Right renal cortex interstitium (tissue), 3 donors: ENCODE measurements at regions not wholly inside any gene's neighbourhood (a gene's known extent, or its start where the extent isn't known, plus 50 kb on each side); places are given as distances from the start of the nearest gene placed in this dataset.
"Not testable (repeated sequence)": the region's sequence is repeated elsewhere in the genome, so short reads cannot be mapped to it uniquely, and the experiment has no call there.

ENCODE experiments used
- DNase-seq, 3 donors: peaks; one replicate each; pipeline ENCODE4 v3.0.0-alpha.2; 2013; ENCODE audit warnings: low read depth in 3 of 3, low spot score in 2 of 3

DNA sequence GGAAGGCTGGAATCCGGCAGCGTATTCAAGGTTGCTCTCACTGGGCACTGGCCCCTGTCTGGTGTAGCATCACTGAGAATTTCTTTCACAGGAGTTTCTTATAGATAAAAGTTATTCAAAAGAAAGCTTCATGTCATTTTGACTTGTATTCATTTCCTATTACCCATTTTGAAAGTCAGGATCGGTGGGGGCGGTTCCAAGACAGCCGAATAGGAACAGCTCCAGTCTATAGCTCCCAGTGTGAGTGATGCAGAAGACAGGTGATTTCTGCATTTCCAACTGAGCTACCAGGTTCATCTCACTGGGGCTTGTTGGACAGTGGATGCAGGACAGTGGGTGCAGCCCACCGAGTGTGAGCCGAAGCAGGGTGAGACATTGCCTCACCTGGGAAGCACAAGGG, 51.5 kb upstream of the CDC42EP3 start:
- DNase-seq = not testable (repeated sequence)

DNA sequence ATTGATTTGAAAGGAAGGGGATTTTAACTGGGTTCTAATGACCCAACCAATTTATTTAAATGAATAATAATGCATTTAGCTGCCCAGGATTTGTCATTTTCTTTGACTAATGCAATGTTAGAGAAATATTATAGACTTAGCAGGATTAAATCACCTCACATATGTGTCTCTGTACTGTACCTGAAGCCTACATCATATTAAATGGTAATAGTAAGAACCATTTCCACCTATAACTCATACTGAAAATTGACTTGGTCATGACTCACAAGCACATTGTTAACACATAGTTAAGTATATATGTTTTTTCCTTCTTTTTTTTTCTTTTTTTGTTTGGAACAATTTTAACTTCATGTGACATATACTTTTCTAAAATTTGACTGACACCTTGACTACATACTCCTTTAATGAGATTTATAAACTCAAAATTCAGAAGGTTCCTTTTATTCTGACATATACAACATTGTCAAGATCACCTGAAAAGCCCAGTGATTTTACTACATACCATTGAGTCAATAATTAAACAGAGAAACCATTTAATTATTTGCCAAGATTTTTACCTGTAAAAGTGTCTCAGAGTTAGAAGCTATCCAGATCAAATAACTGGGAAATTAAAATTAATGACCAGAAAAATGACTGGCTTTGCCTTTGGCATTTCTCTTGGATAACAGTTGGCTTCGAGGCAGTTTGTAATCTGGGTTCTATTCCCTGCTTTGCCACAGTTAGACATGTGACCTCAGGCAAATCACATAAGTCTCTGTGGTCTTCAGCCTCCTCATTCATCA, 58.8 kb upstream of the CDC42EP3 start:
- no peak for DNase-seq

DNA sequence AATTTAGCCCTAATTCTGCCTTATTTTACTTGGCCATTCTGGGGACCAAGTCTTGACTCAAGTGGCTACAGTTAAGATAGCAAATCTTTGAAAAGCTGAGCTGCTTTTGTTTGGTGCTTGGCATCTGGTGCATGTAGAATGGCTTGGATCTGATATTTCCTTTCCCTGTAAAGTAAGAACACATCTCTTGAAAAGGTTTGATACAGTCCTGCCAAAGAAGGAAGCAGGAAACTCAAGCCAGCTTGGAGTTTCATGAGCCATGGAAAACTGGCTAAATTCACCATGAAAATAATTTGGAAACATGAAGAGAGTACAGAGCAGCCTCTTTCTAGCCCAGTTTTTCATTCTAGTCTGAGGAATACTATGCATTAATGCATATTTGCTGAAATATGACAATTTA, 61.0 kb upstream of the CDC42EP3 start:
- DNase-seq = not testable (repeated sequence)

DNA sequence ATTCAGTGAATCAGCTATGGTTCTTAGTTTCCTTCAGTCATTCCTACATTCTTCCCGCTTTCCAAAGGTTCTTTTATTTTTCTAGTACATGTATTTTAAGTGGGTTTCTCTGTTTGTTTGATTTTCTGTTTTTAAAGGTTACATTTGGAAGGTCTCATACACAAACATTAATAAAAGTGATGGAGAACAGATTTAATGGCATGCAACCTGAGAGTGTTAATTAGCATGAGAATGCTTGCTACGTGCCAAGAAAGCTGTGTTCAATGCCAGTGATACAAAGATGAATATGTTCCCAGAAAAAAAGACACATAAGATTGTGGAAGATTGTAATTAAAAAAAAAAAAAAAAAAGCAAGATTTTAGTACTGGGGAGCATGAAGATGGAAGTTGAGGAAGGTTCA, 61.8 kb upstream of the CDC42EP3 start:
- DNase-seq = no peak

GRCh38 chr2:37733955-37734354, 62.5 kb upstream of the CDC42EP3 start:
- DNase-seq = not testable (repeated sequence)

GRCh38 chr2:37734891-37735523, 63.6 kb upstream of the CDC42EP3 start:
- DNase-seq = not testable (repeated sequence)

DNA sequence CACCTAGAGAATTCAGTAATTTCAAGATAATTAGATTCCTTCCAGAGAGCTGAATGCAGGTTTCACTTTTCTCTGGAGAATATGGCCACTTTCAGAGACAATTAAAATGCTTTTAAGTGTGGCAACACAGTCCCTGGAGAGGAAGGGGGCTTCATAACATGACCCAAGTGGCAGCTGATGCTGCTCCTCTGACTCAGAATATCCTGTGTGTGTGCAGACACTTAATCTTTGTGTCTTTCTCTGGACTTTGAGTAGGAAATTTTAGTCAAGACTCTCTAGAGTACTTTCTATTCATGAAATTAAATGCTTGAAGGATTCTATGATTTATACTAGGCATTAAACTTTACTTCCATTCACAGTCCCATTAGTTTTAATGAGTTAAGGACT, 64.1 kb upstream of the CDC42EP3 start:
- not testable (repeated sequence) for DNase-seq

DNA sequence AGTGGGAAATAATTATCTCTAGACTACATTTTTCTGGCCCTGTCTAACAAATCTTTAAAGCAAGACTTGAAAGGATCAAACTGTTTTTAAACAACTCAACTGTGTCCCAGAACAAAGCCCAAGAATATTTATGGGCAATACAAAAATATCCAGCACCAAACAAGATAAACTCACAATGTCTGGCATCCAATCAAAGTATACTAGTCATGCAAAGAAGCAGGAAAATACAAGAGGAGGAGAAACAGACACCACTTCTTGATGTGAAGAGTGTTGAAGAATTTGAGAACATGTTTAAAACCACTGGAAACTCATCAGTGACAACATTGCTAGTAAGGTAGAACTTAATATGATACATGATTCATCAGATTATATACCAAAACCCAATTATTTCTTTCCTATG, 66.1 kb upstream of the CDC42EP3 start:
- no peak for DNase-seq

GRCh38 chr2:37738266-37738885, 66.9 kb upstream of the CDC42EP3 start:
- no peak for DNase-seq

GRCh38 chr2:37739153-37739552, 67.7 kb upstream of the CDC42EP3 start:
- DNase-seq = no peak

- no peak for DNase-seq
Observed at GRCh38 chr2:37740164-37740739, 68.8 kb upstream of the CDC42EP3 start.

- DNase-seq = no peak
Observed at GRCh38 chr2:37742286-37742685, 70.8 kb upstream of the CDC42EP3 start.

- no peak for DNase-seq
Observed at GRCh38 chr2:37744010-37744409, 72.6 kb upstream of the CDC42EP3 start.

GRCh38 chr2:37744961-37745360, 73.5 kb upstream of the CDC42EP3 start:
- DNase-seq = not testable (repeated sequence)

DNA sequence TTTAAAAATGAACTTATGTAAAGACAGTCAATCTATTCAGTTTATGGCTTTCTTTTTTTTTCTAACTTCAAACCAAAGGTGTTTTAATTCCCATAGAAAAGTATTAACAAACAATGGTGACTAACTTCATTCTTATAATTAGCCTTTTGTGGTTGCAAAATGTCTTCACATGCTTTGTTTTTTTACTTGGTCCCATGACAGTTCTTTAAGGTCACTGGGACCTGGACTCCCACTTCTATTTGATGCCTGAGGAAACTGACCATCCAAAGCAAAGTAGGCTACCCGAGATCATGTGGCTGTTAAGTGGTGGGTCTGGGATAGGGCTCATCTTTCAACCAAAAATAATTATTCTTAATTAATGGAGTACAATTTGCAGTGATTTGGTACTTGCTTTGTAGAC, 74.6 kb upstream of the CDC42EP3 start:
- not testable (repeated sequence) for DNase-seq

DNA sequence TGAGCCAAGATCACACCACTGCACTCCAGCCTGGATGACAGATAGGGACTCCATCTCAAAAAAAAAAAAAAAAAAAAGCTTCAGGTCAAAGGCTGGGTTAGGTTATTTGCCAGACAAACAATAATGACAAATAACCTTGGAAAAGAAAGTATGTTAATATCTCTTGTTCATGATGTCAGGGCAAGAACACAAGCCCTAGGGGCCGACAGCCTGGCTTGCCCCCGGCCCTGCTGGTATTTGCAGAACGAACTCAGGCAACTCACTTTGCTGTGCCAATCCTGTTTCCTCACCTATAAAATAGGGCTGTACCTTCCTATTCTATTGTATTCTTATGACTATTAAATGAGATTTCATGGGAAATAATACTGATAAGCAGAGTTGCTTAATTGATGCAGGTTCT, 75.4 kb upstream of the CDC42EP3 start:
- DNase-seq = no peak

GRCh38 chr2:37748541-37748940, 77.1 kb upstream of the CDC42EP3 start:
- DNase-seq = no peak

GRCh38 chr2:37750286-37750685, 78.8 kb upstream of the CDC42EP3 start:
- not testable (repeated sequence) for DNase-seq

DNA sequence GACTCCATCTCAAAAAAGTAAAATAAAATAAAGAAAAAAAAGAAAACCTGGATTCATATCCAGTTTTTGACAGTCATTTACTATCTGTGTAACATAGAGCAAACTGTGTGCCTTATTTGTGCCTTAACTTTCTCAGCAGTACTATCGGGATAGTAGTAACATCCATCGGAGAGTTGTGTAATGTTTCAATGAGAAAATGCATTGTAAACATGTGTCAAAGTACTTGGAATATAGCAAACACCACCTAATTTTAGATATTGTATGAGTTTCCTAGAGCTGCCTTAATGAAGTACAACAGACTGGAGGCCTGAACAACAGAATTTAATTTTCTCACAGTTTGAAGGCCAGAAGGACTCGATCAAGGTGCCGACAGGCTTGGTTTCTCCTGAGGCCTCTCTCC, 81.3 kb upstream of the CDC42EP3 start:
- no peak for DNase-seq

GRCh38 chr2:37753758-37754157, 82.3 kb upstream of the CDC42EP3 start:
- no peak for DNase-seq

DNA sequence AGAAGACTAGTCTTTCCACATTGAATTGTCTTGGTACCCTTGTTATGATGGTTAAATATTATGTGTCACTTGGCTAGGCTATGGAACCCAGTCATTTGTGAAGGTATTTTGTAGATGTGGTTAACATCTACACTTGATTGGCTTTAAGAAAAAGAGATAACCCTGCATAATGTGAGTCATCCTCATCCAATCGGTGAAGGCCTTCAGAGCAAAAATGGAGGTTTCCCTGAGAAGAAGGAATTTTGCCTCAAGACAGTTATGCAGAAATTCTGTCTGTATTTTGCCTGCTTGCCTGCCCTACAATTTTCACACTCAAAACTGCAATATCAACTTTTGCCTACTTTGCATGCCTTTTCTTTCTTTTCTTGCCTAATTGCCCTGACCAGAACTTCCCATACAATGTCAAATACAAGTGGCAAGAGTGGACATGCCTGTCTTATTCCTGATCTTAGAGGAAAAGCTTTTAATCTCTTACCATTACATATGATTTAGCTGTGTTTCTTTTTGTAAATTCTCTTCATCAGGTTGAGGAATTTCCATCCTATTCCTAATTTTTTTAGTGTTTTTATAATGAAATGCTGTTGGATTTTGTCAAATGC, 84.6 kb upstream of the CDC42EP3 start:
- not testable (repeated sequence) for DNase-seq
